ENCODE measurements at regions not wholly inside any gene's neighbourhood (a gene's known extent, or its start where the extent isn't known, plus 50 kb on each side); places are given as distances from the start of the nearest gene placed in this dataset.
A peak's percentile ranks its signal among the peaks of the same experiment; 100 is the strongest.

DNA sequence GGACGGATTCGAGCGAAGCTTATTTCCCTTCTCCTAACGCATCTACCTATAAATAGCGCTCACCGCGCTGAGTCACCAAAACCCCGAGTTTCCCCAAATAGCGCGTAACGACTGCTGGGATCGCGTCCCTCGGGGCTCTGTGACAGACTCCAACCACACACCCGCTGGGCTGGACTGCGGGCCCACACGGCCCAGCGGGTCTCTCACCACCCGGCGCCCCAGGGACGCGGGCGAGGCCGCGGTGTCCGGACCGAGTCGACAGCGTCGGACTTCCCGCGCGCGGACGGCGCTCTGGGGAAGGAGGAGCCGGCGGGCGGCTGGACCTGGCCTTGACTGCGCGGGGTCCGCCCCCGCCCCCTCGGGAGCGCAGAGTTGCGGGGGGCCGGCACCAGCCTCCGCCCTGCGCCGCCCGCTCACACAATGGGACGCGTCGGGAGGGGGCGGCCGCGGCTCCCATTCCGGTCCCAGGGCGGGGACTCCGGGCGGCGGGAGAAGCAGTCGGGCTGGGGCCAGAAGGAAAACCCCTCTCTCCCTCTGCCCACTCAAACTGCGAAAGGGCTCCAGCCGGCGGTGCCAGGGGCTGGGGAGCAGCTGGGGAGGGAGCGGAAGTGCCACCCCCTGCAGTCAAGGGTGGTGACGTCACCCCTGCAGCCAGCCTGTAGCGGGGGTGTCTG, 108.8 kb downstream of the KCNRG start:
- H3K4me1 ChIP-seq (ENCODE audit: insufficient read depth), result peaks cover 35% of the 10 kb centered on the region
- peak overlapping the region; percentile 84 for H3K4me3 ChIP-seq
- peaks cover 42% of the 10 kb centered on the region for H3K79me2 ChIP-seq
- H4K20me1 ChIP-seq (ENCODE audit: insufficient read depth, poor library complexity, severe bottlenecking), result peaks cover 10% of the 10 kb centered on the region
- H3K36me3 ChIP-seq (replicated peaks; ENCODE audit: insufficient read depth, low read depth), result no peaks in the 10 kb centered on the region
- peaks cover 25% of the 10 kb centered on the region for H3K27me3 ChIP-seq
- peak; percentile 86 for DNase-seq (ENCODE audit: low spot score)
- peak overlapping the region; percentile 99 for H3K4me2 ChIP-seq
- peak overlapping the region; percentile 73 for H2AFZ ChIP-seq
- under 1% methylated on average over 31 of the region's 69 CpGs for WGBS (ENCODE audit: low lambda C conversion rate, missing lambda C conversion rate)
- H3K9me2 ChIP-seq (replicated peaks; ENCODE audit: insufficient read depth), result no peaks in the 10 kb centered on the region
- TF ChIP-seq EZH2 (IDR thresholded peaks at IDR 0.05; ENCODE audit: borderline replicate concordance), result no peak
- TF ChIP-seq EZH2phosphoT487 (IDR thresholded peaks at IDR 0.05; ENCODE audit: low read depth, severe bottlenecking, unreplicated experiment), result no peak
- TF ChIP-seq CTCF (IDR thresholded peaks at IDR 0.05; ENCODE audit: poor library complexity), result no peak
- peak overlapping the region; percentile 99 for H3K27ac ChIP-seq
- no peaks in the 10 kb centered on the region for H3K9me3 ChIP-seq (ENCODE audit: low read depth)

GRCh38 chr13:50124536-50125303, 109.5 kb downstream of the KCNRG start:
- H3K36me3 ChIP-seq (replicated peaks; ENCODE audit: insufficient read depth, low read depth), result no peaks in the 10 kb centered on the region
- H4K20me1 ChIP-seq (ENCODE audit: insufficient read depth, poor library complexity, severe bottlenecking), result peaks cover 10% of the 10 kb centered on the region
- H3K27me3 ChIP-seq, result peaks cover 32% of the 10 kb centered on the region
- H3K4me3 ChIP-seq, result peak overlapping the region; percentile 84
- no peak for TF ChIP-seq CTCF (IDR thresholded peaks at IDR 0.05; ENCODE audit: poor library complexity)
- TF ChIP-seq EZH2phosphoT487 (IDR thresholded peaks at IDR 0.05; ENCODE audit: low read depth, severe bottlenecking, unreplicated experiment), result no peak
- TF ChIP-seq EZH2 (IDR thresholded peaks at IDR 0.05; ENCODE audit: borderline replicate concordance), result no peak
- 2% methylated on average over 61 of the region's 78 CpGs for WGBS (ENCODE audit: low lambda C conversion rate, missing lambda C conversion rate)
- DNase-seq (ENCODE audit: low spot score), result peak; percentile 98
- peaks cover 41% of the 10 kb centered on the region for H3K4me1 ChIP-seq (ENCODE audit: insufficient read depth)
- peak overlapping the region; percentile 99 for H3K27ac ChIP-seq
- no peaks in the 10 kb centered on the region for H3K9me3 ChIP-seq (ENCODE audit: low read depth)
- H3K4me2 ChIP-seq, result peak overlapping the region; percentile 99
- no peaks in the 10 kb centered on the region for H3K9me2 ChIP-seq (replicated peaks; ENCODE audit: insufficient read depth)
- peak overlapping the region; percentile 90 for H2AFZ ChIP-seq
- peaks cover 37% of the 10 kb centered on the region for H3K79me2 ChIP-seq

GRCh38 chr13:50125304-50125553, 110.0 kb downstream of the KCNRG start:
- Histone ChIP-seq H3K4me2 (peak overlapping the region; percentile 99), H2AFZ (peak overlapping the region; percentile 90), H3K4me3 (peak overlapping the region; percentile 84), H4K20me1 (ENCODE audit: insufficient read depth, poor library complexity, severe bottlenecking) (peaks cover 10% of the 10 kb centered on the region), H3K27ac (peak overlapping the region; percentile 99), H3K4me1 (ENCODE audit: insufficient read depth) (peaks cover 46% of the 10 kb centered on the region), H3K27me3 (peaks cover 37% of the 10 kb centered on the region), H3K9me2 (replicated peaks; ENCODE audit: insufficient read depth) (no peaks in the 10 kb centered on the region), H3K36me3 (replicated peaks; ENCODE audit: insufficient read depth, low read depth) (no peaks in the 10 kb centered on the region), H3K9me3 (ENCODE audit: low read depth) (no peaks in the 10 kb centered on the region), H3K79me2 (peaks cover 33% of the 10 kb centered on the region)
- WGBS (ENCODE audit: low lambda C conversion rate, missing lambda C conversion rate), result 0% methylated on average over 8 of the region's 31 CpGs
- DNase-seq (ENCODE audit: low spot score), result no peak
- TF ChIP-seq EZH2 (IDR thresholded peaks at IDR 0.05; ENCODE audit: borderline replicate concordance), result no peak

DNA sequence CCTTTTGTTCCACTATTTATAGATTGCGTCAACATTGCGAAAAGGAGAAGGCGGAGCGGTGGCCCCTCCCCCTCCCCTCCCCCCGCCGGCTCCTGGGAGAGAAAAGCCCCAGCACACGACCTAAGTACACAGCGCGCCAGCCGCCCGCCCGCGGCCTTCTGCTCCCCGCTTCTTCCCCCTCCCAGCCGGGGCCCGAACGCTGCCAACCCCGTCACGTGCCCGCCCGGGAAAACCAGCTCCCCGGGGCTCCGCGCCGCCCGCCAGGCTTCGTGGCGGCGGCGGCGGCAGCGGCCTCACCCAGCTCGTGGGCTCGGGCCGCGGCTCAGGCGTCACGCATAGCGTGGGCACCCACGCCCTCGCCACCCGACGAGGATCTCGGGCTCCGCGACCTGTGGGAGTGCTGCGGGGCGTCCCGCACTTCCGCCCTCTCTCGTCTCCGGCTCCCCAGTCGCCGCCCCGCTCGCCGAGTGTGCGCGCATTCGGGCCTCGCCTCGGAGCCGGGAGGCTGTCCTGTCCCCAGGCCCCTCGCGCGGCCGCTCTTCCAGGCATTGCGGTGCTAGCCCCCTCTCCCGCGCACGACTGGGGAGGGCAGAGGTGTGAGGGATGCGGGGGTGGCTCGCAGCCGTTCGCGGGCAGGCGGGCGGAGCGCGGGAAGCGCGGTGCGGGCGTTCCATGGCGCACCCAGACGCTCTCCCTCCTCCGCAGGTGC, 110.5 kb downstream of the KCNRG start:
- TF ChIP-seq EZH2 (IDR thresholded peaks at IDR 0.05; ENCODE audit: borderline replicate concordance) (no peak), CTCF (IDR thresholded peaks at IDR 0.05; ENCODE audit: poor library complexity) (no peak), EZH2phosphoT487 (IDR thresholded peaks at IDR 0.05; ENCODE audit: low read depth, severe bottlenecking, unreplicated experiment) (no peak)
- no peaks in the 10 kb centered on the region for H3K9me3 ChIP-seq (ENCODE audit: low read depth)
- peak; percentile 96 for DNase-seq (ENCODE audit: low spot score)
- H3K4me1 ChIP-seq (ENCODE audit: insufficient read depth), result peaks cover 51% of the 10 kb centered on the region
- H3K27ac ChIP-seq, result peak overlapping the region; percentile 99
- WGBS (ENCODE audit: low lambda C conversion rate, missing lambda C conversion rate), result 2% methylated on average over 67 of the region's 87 CpGs
- peaks cover 29% of the 10 kb centered on the region for H3K79me2 ChIP-seq
- H3K9me2 ChIP-seq (replicated peaks; ENCODE audit: insufficient read depth), result no peaks in the 10 kb centered on the region
- peak overlapping the region; percentile 90 for H2AFZ ChIP-seq
- peaks cover 42% of the 10 kb centered on the region for H3K27me3 ChIP-seq
- H4K20me1 ChIP-seq (ENCODE audit: insufficient read depth, poor library complexity, severe bottlenecking), result peaks cover 10% of the 10 kb centered on the region
- peak overlapping the region; percentile 99 for H3K4me2 ChIP-seq
- H3K36me3 ChIP-seq (replicated peaks; ENCODE audit: insufficient read depth, low read depth), result no peaks in the 10 kb centered on the region
- H3K4me3 ChIP-seq, result peak overlapping the region; percentile 84

All from hepatocyte (in vitro differentiated cells).